Small intestine (tissue), 7 donors: ENCODE measurements at regions not wholly inside any gene's neighbourhood (a gene's known extent, or its start where the extent isn't known, plus 50 kb on each side); places are given as distances from the start of the nearest gene placed in this dataset.
"Not testable (repeated sequence)": the region's sequence is repeated elsewhere in the genome, so short reads cannot be mapped to it uniquely, and the experiment has no call there.

Experiments used
- DNase-seq, 2 donors: peaks; one replicate each; pipeline versions ENCODE4 v3.0.0 to v3.0.0-alpha.2; 2013
- FAIRE-seq: peaks from 2 replicates; lab custom pipeline; 2012; peaks lifted over from hg19 to GRCh38; lab: Jason Lieb, UNC
- H3K27ac ChIP-seq, 3 donors: one replicate each; pipeline ENCODE4 v1.5.1; 2013; ENCODE audit warnings: low read length in 2 of 3, mild to moderate bottlenecking in 2 of 3, control low read depth in 1 of 3, inconsistent platforms in 1 of 3, low read depth in 1 of 3, moderate library complexity in 1 of 3
- H3K27me3 ChIP-seq, 3 donors: one replicate each; pipeline ENCODE4 v1.6.1; 2013; ENCODE audit warnings: low read length in 3 of 3, inconsistent platforms in 1 of 3; ENCODE audit not compliant: control insufficient read depth in 3 of 3, insufficient read depth in 3 of 3
- H3K36me3 ChIP-seq, 3 donors: one replicate each; pipeline ENCODE4 v1.6.1; 2013; ENCODE audit warnings: low read length in 3 of 3, inconsistent platforms in 1 of 3, low read depth in 1 of 3, mild to moderate bottlenecking in 1 of 3, moderate library complexity in 1 of 3; ENCODE audit not compliant: control insufficient read depth in 3 of 3, insufficient read depth in 2 of 3
- H3K4me1 ChIP-seq, 3 donors: one replicate each; pipeline ENCODE4 v1.6.1; 2013; ENCODE audit warnings: low read length in 2 of 3, inconsistent platforms in 1 of 3, low read depth in 1 of 3, mild to moderate bottlenecking in 1 of 3, moderate library complexity in 1 of 3; ENCODE audit not compliant: control insufficient read depth in 3 of 3, insufficient read depth in 2 of 3
- H3K4me3 ChIP-seq, 3 donors: one replicate each; pipeline ENCODE4 v1.5.1; 2013; ENCODE audit warnings: low read length in 3 of 3, control low read depth in 1 of 3, inconsistent platforms in 1 of 3, low read depth in 1 of 3, mild to moderate bottlenecking in 1 of 3, moderate library complexity in 1 of 3
- H3K9me3 ChIP-seq, 2 donors: one replicate each; pipeline ENCODE4 v1.6.1; 2013; ENCODE audit warnings: low read depth in 1 of 2, low read length in 1 of 2; ENCODE audit not compliant: control insufficient read depth in 2 of 2, insufficient read depth in 1 of 2
- WGBS, 3 donors: extraction: QIAGEN DNeasy Blood & Tissue Kit; methylation state at CpG; one replicate each; pipeline ENCODE4 v1.1.7; 2013; 5-methylcytosine and 5-hydroxymethylcytosine counted together
- donor health status: healthy with polysubstance abuse.
- donor health status: control.
- donor health status: control.
- donor health status: Bipolar disorder and iron deficiency.
- donor health status: healthy.

GRCh38 chr12:9468998-9469397 is 138.7 kb downstream of the KLRB1 start:
- not testable (repeated sequence) for H3K36me3 ChIP-seq, H3K9me3 ChIP-seq, FAIRE-seq, H3K4me1 ChIP-seq, H3K27me3 ChIP-seq, H3K4me3 ChIP-seq, H3K27ac ChIP-seq
- WGBS, 3 donors: 33 to 39% (median 36%) methylated on average over 6 of the region's 6 CpGs
- DNase-seq: peak; percentile 54 to 74

- H3K9me3 ChIP-seq, H3K4me1 ChIP-seq, H3K27ac ChIP-seq, FAIRE-seq, H3K36me3 ChIP-seq, DNase-seq, H3K27me3 ChIP-seq, H3K4me3 ChIP-seq: not testable (repeated sequence)
- WGBS, 3 donors: 87 to 100% methylated on average over 1 of the region's 1 CpG; no CpG with 5 or more reads in 1 of the 3 donors
Observed at GRCh38 chr12:9468144-9468543, 139.6 kb downstream of the KLRB1 start.

DNA sequence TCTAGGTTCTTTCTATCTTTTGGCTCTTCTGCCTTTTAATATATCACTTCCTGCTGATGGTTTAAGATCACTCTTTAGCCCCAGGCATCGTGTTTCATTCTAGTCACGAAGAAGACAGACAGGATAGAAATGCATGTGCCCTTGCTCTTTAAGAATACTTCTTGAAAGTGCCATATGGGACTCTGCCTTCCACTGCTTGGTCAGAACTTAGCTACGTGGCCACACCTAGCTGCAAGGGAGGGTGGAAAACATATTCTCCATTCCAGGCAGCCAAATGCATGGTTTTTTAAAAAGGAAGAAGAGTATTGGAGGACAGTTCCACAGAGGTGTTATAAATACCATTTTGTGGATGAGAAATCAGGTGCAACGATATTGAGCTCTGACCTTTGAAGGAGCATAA is 143.3 kb downstream of the KLRB1 start:
- H3K27ac ChIP-seq: no peak overlapping the region
- no peak for DNase-seq
- no peaks in the 10 kb centered on the region for H3K4me1 ChIP-seq
- no peak overlapping the region for H3K4me3 ChIP-seq
- WGBS, 3 donors: 75 to 85% (median 75%) methylated on average over 4 of the region's 4 CpGs
- H3K36me3 ChIP-seq: no peaks in the 10 kb centered on the region
- no peaks in the 10 kb centered on the region for H3K9me3 ChIP-seq
- no peak for FAIRE-seq
- no peaks in the 10 kb centered on the region for H3K27me3 ChIP-seq

DNA sequence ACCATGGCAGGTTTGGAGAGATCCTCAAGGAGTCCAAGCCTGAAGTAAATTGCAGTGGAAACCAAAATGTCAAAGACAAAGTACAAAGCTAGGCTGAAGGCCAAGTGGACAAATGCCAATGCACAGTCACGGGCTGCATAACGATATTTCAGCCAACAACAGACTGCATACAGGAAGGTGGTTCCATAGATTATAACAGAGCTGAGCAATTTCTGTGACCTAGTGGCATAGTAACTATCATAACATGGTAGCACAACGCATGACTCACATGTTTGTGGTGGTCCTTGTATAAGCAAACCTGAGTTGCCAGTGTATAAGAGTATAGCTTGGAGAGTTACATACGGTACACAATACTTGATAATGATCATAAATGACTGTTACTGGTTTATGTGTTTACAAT is 152.2 kb downstream of the KLRB1 start:
- FAIRE-seq, H3K27me3 ChIP-seq, H3K4me3 ChIP-seq, H3K4me1 ChIP-seq, H3K9me3 ChIP-seq, H3K27ac ChIP-seq, H3K36me3 ChIP-seq: not testable (repeated sequence)
- DNase-seq: peak in 1 of 2 donors; percentile 43
- WGBS, 3 donors: 11 to 35% (median 27%) methylated on average over 4 of the region's 4 CpGs

GRCh38 chr12:9454021-9454420 is 153.7 kb downstream of the KLRB1 start:
- H3K4me1 ChIP-seq, H3K27me3 ChIP-seq, H3K4me3 ChIP-seq, H3K9me3 ChIP-seq, H3K36me3 ChIP-seq, H3K27ac ChIP-seq, FAIRE-seq, DNase-seq: not testable (repeated sequence)
- 95 to 99% (median 98%) methylated on average over 2 of the region's 2 CpGs for WGBS, 3 donors

DNA sequence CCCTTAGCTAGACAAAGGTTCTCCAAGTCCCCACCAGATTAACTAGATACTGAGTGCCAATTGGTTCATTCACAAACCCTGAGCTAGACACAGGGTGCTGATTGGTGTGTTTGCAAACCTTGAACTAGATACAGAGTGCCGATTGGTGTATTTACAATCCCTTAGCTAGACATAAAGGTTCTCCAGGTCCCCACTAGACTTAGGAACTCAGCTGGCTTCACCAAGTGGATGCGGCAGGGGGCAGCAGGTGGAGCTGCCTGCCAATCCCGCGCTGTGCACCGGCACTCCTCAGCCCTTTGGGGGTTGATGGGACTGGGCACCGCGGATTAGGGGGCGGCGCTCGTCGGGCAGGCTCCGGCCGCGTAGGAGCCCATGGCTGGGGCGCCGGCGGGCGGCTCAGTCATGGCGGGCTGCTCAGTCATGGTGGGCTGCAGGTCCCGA is 157.6 kb downstream of the KLRB1 start:
- WGBS, 3 donors: 75 to 85% (median 82%) methylated on average over 17 to 20 of the region's 20 CpGs
- FAIRE-seq, H3K27me3 ChIP-seq, H3K4me3 ChIP-seq, H3K9me3 ChIP-seq, H3K27ac ChIP-seq, H3K4me1 ChIP-seq, DNase-seq, H3K36me3 ChIP-seq: not testable (repeated sequence)

DNA sequence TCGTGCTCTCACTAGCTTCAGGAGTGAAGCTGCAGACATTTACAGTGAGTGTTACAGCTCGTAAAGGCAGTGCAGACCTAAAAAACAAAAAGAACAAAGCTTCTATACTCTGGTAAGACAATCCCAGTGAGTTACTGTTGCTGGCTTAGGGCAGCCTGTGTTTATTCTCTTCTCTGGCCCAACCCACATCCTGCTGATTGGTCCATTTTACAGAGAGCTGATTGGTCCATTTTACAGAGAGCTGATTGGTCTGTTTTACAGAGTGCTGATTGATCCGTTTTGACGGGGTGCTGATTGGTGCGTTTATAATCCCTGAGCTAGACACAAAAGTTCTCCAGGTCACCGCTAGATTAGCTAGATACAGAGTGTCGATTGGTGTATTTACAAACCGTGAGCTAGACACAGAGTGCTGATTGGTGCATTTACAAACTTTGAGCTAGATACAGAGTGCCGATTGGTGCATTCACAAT is 158.0 kb downstream of the KLRB1 start:
- H3K4me3 ChIP-seq, FAIRE-seq, H3K27ac ChIP-seq, DNase-seq, H3K36me3 ChIP-seq, H3K27me3 ChIP-seq, H3K4me1 ChIP-seq, H3K9me3 ChIP-seq: not testable (repeated sequence)
- 89 to 94% (median 93%) methylated on average over 9 of the region's 9 CpGs for WGBS, 3 donors

GRCh38 chr12:9449181-9449580 is 158.5 kb downstream of the KLRB1 start:
- WGBS, 3 donors: 66 to 79% (median 70%) methylated on average over 6 of the region's 6 CpGs
- H3K9me3 ChIP-seq: no peaks in the 10 kb centered on the region
- H3K36me3 ChIP-seq: no peaks in the 10 kb centered on the region
- DNase-seq (no peak), FAIRE-seq (no peak)
- no peak overlapping the region for H3K27ac ChIP-seq
- H3K4me1 ChIP-seq: no peaks in the 10 kb centered on the region
- H3K4me3 ChIP-seq: no peak overlapping the region
- H3K27me3 ChIP-seq: no peaks in the 10 kb centered on the region

GRCh38 chr12:9448648-9449047 is 159.1 kb downstream of the KLRB1 start:
- 20 to 37% (median 21%) methylated on average over 6 to 9 of the region's 10 CpGs for WGBS, 3 donors
- not testable (repeated sequence) for H3K9me3 ChIP-seq, H3K36me3 ChIP-seq, FAIRE-seq, H3K27me3 ChIP-seq, H3K4me1 ChIP-seq
- Histone ChIP-seq H3K27ac (peak overlapping the region in 2 of 3 donors; percentile 33 to 65), H3K4me3 (peak overlapping the region in 2 of 3 donors; percentile 60 to 78)
- peak in 1 of 2 donors; percentile 17 for DNase-seq
